C1 segment of cervical spinal cord (tissue), 14 donors: ENCODE measurements at regions not wholly inside any gene's neighbourhood (a gene's known extent, or its start where the extent isn't known, plus 50 kb on each side); places are given as distances from the start of the nearest gene placed in this dataset.

Experiments
- DNase-seq, 14 donors: peaks; one replicate each; lab custom pipeline; 2025; lab: John Stamatoyannopoulos, UW

GRCh38 chr14:54090274-54090673 lies 133.6 kb upstream of the BMP4 start:
- no peak for DNase-seq

- DNase-seq = no peak
Observed at GRCh38 chr14:54094765-54095164, 138.1 kb upstream of the BMP4 start.

DNA sequence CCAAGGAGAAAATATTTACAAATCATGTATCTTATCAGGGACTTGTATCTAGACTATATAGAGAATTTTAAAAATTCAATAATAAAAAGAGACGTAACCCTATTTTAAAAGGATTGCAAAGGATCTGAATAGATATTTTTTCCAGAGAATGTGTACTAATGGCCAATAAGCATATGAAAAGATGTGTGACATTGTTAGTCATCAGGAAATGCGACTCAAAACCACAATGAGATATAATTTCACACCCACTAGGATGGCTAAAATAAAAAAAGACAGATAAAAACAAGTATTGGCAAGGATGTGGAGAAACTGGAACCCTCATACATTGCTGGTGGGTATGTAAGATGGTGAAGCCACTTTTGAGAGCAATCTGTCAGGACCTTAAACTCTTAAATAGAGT lies 141.9 kb upstream of the BMP4 start:
- no peak for DNase-seq

DNA sequence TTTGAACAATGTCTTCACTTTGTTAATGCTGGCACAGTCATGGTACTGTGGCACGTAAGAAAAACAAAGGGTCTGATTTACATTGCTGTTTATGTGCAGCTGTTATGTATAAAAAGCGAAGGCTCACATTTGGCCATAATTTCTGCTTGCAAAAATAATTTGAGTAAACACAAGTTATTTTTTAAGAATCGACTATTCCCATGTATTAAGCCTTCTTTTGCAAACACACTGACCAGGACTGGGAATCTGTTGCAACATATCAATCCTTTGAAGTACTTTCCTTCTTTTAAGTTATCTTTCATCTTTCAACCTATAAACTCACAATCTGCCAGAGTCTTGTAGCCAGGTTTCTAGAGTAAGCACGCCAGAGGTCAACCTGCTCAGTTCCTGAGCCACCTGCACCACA lies 145.4 kb upstream of the BMP4 start:
- no peak for DNase-seq

DNA sequence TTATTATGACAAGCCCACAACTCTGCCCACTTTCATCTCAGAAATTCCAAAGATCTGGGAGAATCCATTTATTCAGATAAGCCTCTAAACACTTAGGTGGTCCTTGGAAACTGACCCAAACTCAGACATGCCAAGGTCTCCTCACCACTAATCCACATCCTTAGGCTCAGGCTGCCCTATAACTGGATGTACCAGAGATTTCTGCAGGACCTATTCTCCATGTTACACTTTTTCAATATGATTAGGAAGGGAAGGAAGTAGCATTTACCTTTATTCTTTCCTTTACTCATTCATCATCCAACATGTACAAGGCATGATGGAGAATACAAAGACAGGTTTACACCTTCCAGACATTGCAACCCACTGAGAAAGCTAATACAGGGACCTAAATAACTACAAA lies 145.9 kb upstream of the BMP4 start:
- no peak for DNase-seq

GRCh38 chr14:54104601-54105145 lies 148.0 kb upstream of the BMP4 start:
- no peak for DNase-seq

DNA sequence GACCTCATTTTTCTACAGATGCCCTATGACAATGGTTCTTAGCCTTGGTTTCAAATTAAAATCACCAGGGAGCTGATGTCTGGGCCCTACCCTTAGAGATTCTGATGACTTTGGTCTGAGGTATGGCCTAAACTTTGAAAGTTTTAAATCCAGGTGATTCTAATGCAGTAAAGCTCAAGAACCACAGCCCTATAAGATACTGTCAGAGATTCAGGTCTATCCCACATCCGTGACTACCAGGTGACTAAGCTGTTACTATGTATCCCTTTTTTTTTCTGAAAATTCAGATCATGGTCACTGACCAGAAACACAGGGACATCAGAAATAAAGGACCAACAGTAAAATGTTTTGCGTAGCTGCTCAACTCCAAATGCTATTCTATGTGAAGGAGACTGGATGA lies 148.8 kb upstream of the BMP4 start:
- no peak for DNase-seq

GRCh38 chr14:54105898-54106297 lies 149.3 kb upstream of the BMP4 start:
- DNase-seq = no peak

- DNase-seq = no peak
Observed at GRCh38 chr14:54106661-54107377, 150.2 kb upstream of the BMP4 start.

DNA sequence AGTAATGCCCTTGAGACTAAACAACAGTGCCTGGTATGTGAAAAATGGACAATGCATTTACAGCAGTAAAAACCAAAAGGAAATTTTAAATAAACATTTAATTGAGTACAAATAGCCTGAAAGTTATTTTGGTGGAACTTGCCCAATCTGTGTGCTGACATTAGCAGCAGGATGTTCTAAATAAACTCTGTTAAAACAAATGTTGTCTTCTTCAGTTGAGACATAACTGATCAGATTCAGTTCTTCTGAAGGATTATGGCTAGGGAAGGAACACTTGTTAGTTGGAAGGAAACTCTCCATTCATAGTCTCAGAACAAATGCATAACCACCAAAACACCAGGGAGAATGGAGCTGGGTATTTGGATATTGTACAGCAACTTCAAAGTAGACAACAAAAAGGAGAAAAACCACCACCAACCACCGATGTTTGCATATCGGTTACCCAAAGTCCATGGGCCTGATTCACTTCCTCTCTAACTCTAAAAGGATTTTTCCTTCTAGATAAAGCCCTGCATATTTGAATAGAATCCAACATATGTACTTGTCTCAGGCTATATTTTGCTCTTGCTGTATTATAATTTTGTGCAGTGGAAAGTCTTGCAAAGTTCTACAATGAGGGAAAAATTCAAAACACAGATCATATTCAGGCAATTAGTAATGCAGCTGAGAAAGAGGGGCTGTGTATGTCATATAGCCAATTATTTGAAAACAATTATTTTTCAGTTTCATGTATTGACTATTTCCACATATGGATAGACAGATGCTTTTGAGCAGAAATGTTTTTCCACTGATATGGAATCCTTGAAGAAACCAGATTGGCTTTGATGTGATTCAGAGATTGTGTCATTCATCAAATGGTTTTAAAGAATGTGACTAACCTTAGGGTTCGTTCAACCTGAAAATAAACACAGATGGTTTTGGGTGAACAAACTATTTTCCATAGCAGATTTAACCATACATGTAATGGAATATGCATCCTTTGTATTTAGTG lies 152.2 kb upstream of the BMP4 start:
- no peak for DNase-seq

GRCh38 chr14:54109521-54110120 lies 153.0 kb upstream of the BMP4 start:
- DNase-seq = no peak

DNA sequence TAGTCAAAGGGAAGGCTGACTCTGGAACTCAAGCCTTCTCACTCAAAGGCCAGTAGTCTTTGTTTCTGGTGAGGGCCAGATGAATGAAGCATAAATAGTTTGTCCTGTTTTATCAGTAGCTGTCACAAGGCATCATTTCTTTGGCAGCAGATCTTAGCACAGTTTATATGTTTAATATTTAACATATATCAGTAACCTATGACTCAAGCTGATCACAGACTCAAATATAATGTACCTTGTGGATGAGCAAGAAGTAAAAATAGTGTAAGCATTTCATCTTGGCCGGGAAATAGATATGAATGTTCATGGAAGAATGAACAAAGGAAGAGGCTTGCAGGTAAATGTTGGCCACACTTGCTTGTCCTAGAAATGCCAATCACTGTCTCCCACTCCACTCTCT lies 158.3 kb upstream of the BMP4 start:
- DNase-seq = no peak

GRCh38 chr14:54116198-54116885 lies 159.7 kb upstream of the BMP4 start:
- DNase-seq = no peak

GRCh38 chr14:54116972-54117371 lies 160.3 kb upstream of the BMP4 start:
- DNase-seq = no peak

DNA sequence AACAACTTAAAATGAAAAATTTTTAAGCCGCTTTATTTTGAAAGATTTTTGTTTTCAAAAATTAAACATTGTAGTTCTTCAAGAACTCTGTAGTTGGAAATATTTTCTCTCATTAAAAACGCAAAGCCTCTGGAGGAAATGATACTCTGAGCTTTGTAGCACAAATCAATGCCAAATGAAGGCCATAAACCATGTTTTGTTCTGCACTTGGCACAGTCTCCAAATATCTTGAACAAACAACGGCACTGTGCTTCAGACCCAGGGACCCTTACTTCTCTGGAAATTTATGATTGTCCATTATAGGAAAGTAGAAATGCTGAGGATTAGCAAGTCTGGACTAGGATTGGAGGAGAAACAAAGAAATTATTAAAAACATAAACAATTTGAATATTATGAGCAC lies 160.8 kb upstream of the BMP4 start:
- DNase-seq = peak in 1 of 14 donors; percentile 0

DNA sequence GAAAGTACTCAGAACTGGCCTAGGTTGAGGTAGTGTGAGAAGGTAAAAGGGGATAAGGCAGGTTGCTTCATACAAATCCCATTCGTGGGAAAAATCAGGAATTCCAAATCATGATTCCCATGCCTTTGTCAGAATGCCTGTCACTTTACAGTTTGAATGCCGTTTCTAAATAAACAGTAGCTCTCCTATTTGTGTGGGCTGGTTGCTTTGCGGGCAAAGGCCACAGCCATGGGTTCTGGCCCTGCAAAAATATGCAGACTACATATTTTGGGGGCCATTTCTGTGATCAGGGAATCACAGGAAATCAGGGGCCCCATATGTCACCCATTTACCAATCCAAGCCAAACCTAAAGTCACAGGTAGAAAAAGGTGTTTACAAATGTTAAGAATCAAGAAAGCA lies 161.3 kb upstream of the BMP4 start:
- DNase-seq = no peak

GRCh38 chr14:54120260-54120659 lies 163.6 kb upstream of the BMP4 start:
- no peak for DNase-seq

GRCh38 chr14:54121466-54122027 lies 164.9 kb upstream of the BMP4 start:
- no peak for DNase-seq

DNA sequence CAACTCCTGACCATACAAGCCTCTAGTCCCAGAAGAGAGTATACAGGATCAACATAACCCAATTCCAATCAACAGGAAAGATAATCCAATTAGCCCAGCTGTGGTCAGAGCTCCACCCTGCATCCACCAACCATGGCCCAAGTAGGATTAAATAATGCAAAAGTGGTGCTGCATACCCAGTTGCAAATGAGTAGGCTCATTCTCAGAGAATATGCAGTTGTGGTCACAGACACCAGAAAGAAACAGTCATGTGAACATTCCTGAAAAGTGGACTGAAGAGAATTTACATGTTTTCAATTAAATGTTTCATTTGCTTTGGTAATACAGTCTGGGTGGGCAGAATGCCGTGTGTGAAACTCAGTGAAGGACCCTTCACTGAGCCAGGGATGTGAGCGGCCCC lies 167.2 kb upstream of the BMP4 start:
- no peak for DNase-seq

GRCh38 chr14:54125109-54125508 lies 168.5 kb upstream of the BMP4 start:
- no peak for DNase-seq

GRCh38 chr14:54126947-54127346 lies 170.3 kb upstream of the BMP4 start:
- no peak for DNase-seq
